H1 (cell line): ENCODE measurements at regions not wholly inside any gene's neighbourhood (a gene's known extent, or its start where the extent isn't known, plus 50 kb on each side); places are given as distances from the start of the nearest gene placed in this dataset.

ENCODE experiments used
- CTBP2 ChIP-seq: IDR thresholded peaks from 2 replicates; pipeline ENCODE4 v1.7.0; 2011; ENCODE audit warnings: borderline replicate concordance, mild to moderate bottlenecking, moderate library complexity, mixed read lengths, low read length; ENCODE audit not compliant: insufficient read depth, insufficient read length

DNA sequence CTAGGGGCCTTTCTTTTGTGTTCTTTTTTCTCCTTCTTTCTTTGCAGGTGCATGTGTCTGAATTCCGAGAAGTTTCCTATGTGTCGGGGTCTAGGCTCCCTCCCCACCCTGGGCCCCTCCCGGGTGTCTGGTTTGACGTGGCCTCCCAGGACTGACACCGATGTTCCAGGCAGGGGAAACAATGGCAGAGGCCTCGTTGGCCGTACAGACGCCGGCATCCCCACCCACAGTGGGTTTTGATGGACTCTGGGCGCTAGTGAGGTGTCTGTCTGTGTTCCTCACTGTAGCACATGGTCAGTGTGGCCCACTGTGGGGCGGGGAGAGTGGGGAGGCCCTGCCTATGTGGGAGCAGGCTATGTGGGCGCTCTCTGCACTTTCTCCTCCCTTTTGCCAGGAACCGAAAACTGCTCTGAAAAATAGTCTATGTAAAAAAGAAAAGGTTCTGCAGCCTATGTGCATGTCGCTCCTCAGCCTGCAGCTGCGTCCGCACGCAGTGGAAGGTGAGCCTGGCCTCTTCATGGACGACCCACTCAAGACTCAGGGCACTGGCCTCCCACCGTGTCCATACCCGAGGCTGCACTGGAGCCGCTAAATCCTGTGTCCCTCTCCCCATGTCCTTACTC is 90.9 kb upstream of the ASB18 start (continued):
- no peak for TF ChIP-seq CTBP2
